ENCODE measurements at regions not wholly inside any gene's neighbourhood (a gene's known extent, or its start where the extent isn't known, plus 50 kb on each side); places are given as distances from the start of the nearest gene placed in this dataset.

GRCh38 chr3:72597043-72597442 lies 251.2 kb downstream of the SHQ1 start:
- TF ChIP-seq ZNF331 (CRISPR knock-in tag; IDR thresholded peaks at IDR 0.05; ENCODE audit: low read depth) (no peak), EZH2 (IDR thresholded peaks at IDR 0.05; ENCODE audit: low read depth, unreplicated experiment) (no peak), CTCF (conservative IDR thresholded peaks at IDR 0.05; ENCODE audit: low read depth in 2 of 2) (no peak), CREB1 (CRISPR knock-in tag; IDR thresholded peaks at IDR 0.05; ENCODE audit: low read depth) (no peak), POLR2AphosphoS5 (IDR thresholded peaks at IDR 0.05; ENCODE audit: low read depth) (no peak), REST (IDR thresholded peaks at IDR 0.05; ENCODE audit: unreplicated experiment) (no peak), EZH2phosphoT487 (IDR thresholded peaks at IDR 0.05; ENCODE audit: unreplicated experiment) (no peak), STAT1 (IDR thresholded peaks at IDR 0.05; ENCODE audit: unreplicated experiment) (no peak), ZNF114 (CRISPR knock-in tag; IDR thresholded peaks at IDR 0.05) (no peak), JUNB (IDR thresholded peaks at IDR 0.05; ENCODE audit: unreplicated experiment) (no peak), ETS1 (IDR thresholded peaks at IDR 0.05) (no peak)
